ENCODE measurements at regions not wholly inside any gene's neighbourhood (a gene's known extent, or its start where the extent isn't known, plus 50 kb on each side); places are given as distances from the start of the nearest gene placed in this dataset.

GRCh38 chr2:36060133-36060532, 295.4 kb upstream of the CRIM1 start:
- DNase-seq (ENCODE audit: low spot score) (no peak), ATAC-seq (ENCODE audit: low FRiP score) (no peak)
- TF ChIP-seq CTCF (IDR thresholded peaks at IDR 0.05), result no peak

- ATAC-seq (ENCODE audit: low FRiP score) (no peak), DNase-seq (ENCODE audit: low spot score) (no peak)
- no peak for TF ChIP-seq CTCF (IDR thresholded peaks at IDR 0.05)
Measured at GRCh38 chr2:36059691-36060090, 295.9 kb upstream of the CRIM1 start.

GRCh38 chr2:36058953-36059352, 296.6 kb upstream of the CRIM1 start:
- no peak for TF ChIP-seq CTCF (IDR thresholded peaks at IDR 0.05)
- ATAC-seq (ENCODE audit: low FRiP score) (no peak), DNase-seq (ENCODE audit: low spot score) (no peak)

- no peak for ATAC-seq (ENCODE audit: low FRiP score)
- TF ChIP-seq CTCF (IDR thresholded peaks at IDR 0.05), result no peak
- no peak for DNase-seq (ENCODE audit: low spot score)
Measured at GRCh38 chr2:36058076-36058475, 297.5 kb upstream of the CRIM1 start.

GRCh38 chr2:36052819-36053218, 302.8 kb upstream of the CRIM1 start:
- TF ChIP-seq CTCF (IDR thresholded peaks at IDR 0.05), result no peak
- no peak for ATAC-seq (ENCODE audit: low FRiP score)
- no peak for DNase-seq (ENCODE audit: low spot score)

- no peak for ATAC-seq (ENCODE audit: low FRiP score)
- DNase-seq (ENCODE audit: low spot score), result no peak
- no peak for TF ChIP-seq CTCF (IDR thresholded peaks at IDR 0.05)
Measured at GRCh38 chr2:36044411-36044810, 311.2 kb upstream of the CRIM1 start.

- TF ChIP-seq CTCF (IDR thresholded peaks at IDR 0.05), result no peak
- no peak for ATAC-seq (ENCODE audit: low FRiP score)
- DNase-seq (ENCODE audit: low spot score), result no peak
Measured at GRCh38 chr2:36035137-36035536, 320.4 kb upstream of the CRIM1 start.

Measured in omental fat pad (tissue), 3 donors.